HG02884 (cell line): ENCODE measurements at regions not wholly inside any gene's neighbourhood (a gene's known extent, or its start where the extent isn't known, plus 50 kb on each side); places are given as distances from the start of the nearest gene placed in this dataset.

Experiments
- ATAC-seq: cut with Tn5 transposase; IDR thresholded peaks from one replicate; pipeline ENCODE4 v1.9.1; 2021; ENCODE audit warnings: mild to moderate bottlenecking, moderate library complexity; ENCODE audit not compliant: unreplicated experiment

DNA sequence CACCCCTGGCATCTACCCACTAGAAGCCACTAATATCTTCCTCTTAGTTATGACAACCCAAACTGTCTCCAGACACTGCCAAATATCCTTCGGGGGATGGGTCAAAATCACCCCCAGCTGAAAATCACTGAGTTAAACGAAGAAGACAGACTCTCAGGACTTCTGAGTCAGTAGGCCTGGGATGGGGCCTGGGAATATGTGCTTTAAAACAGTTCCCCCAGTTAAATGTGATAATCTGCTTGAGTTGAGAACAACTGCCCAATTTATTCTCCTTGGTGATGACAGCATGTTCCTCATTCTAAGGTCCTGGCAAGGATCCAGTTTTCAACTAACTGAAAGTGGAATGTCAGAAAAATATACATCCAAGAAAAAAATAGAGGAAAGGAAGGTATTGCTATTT is 52.4 kb downstream of the CBLL2 start:
- ATAC-seq: no peak

- ATAC-seq: no peak
These were observed 57.1 kb downstream of the CBLL2 start for GRCh38 chrX:22329783-22330182.

DNA sequence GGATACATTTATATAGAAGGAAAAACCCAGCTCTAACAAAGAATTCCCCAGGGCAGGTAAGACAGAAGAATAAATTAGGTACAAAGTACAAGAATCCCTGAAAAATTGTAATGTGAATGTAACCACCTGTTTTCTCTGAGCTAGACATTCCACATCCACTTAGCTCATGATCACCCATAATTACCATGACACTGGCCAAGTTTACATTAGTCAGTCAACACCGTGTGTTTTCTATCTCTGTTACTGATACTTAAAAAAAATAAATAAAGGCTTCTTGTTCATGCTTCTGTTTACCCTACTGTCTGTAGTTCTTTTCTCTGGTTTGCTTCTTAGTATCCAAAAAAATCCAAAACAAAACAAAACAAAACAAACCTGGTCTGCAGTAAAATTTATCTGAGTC is 66.0 kb downstream of the CBLL2 start:
- ATAC-seq: no peak

DNA sequence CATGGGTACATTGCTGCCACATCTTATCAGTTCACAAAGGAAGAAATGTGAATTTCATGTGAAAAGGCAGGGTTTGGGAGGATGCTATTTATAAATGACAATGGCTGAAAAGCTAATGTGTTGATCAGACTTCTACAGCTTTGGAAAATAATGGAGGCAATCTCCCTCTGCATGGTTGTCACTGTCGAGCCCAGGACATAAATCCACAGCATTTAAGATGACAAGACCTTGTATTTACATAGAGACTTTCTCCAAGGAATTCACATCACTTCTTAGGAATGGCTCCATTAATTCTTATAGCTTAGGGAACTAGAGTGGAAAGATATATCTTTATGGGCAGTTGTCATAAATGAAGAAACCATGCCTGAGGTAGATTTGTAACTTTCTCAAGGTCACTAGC is 66.7 kb downstream of the CBLL2 start:
- ATAC-seq: no peak

DNA sequence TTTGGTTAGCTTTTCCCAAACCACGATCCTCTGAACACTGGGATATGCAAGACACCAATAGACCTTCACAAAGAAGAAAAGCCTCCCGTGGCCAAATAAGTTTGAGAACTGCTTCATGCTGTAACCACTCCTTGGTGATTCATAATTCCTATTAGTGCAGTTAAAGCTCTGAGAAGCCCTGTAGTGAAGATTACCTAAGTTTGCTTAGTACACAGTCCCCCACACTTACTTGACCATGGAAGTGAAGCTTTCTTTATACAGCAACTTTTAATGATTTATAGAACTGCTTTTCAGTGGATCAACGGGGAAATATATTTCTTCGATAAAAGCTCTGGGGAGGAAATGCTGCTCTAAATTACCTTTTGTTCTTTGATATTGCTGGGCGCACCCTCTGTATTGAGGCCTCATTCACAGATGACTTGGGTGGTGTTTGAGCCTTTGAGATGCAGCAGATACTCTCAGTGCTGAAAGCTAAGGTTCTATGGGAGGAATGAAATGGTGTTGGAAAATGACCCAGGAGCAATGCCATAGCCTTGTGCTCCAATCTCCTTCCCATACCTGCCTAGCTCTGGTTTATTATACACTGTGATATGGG is 67.4 kb downstream of the CBLL2 start:
- ATAC-seq: no peak

- ATAC-seq: no peak
These were observed 70.5 kb downstream of the CBLL2 start for GRCh38 chrX:22343192-22343591.

DNA sequence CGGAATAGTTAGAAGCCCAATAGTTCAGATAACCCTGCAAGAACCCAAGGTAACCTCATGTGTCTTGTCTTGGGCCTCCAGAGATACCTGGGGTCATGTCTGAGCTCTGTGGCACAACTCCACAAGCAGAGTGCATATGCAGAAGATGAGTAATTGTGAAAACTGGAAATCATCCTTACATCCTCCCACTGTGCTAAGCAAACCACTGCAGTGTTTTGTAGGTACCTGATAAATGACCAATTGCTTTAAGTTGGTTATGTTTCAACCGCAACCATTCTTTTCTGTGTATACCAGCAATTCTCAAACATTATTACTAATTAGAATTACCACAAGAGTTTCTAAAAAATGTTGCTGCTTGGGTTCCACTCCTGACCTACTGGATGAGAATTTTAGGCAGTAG is 73.2 kb downstream of the CBLL2 start:
- no peak for ATAC-seq

DNA sequence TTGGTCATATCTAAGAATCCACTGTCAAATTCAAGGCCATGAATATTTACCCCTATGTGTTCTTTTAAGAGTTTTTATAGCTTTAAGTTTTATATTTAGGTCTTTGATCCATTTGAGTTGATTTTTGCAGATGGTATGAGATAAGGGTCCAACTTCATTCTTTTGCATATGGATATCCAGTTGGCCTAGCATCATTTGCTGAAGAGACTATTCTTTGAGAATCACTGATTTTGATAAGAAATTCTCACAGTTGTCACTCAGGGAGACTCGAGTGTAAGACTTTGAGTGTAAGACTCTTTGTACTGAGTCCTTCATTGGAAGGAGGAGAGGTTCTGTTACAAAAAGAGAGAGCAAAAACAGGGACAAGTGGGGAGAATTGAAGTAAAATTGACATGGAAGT is 74.8 kb downstream of the CBLL2 start:
- no peak for ATAC-seq

GRCh38 chrX:22349116-22349515 is 76.4 kb downstream of the CBLL2 start:
- ATAC-seq: no peak

GRCh38 chrX:22351076-22351475 is 78.4 kb downstream of the CBLL2 start:
- no peak for ATAC-seq

DNA sequence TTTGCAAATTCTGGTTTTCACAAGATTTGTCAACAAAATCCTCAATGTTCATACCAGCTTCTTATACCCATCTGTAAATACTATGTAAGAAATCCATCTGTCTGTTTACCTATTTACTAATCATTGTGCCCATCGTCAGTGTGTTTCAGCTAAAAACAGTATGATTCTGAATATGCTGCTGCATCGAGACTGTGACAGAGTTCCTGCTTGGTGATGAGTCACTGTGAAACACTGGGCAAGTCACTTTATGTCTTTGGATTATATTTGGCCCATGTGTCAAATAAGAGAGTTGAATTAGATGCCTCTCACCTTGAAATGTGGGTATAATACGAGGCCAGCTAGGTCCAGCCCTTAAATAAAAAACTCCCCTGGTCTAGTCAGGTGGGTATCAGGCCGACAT is 79.3 kb downstream of the CBLL2 start:
- no peak for ATAC-seq

GRCh38 chrX:22357621-22358020 is 84.9 kb downstream of the CBLL2 start:
- ATAC-seq: no peak

DNA sequence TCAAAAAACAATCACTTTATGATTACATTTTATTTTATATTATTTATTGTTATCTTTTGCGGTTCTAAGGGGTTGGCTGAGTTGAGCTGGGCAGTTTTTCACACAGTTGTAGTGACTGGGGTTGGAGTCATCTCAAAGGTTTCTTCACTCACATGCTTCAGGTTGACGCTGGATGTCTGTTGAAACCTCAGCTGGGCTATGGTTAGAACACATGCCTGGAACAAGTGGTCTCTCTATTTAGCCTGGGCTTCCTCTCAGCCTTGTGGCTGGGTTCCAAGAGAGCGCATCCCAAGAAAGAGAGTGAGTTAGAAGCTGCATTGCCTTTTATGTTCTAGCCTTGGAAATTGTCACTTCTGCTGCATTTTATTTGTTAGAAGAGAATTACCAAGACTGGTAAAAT is 87.4 kb downstream of the CBLL2 start:
- ATAC-seq: no peak

GRCh38 chrX:22365460-22365859 is 92.7 kb downstream of the CBLL2 start:
- no peak for ATAC-seq

DNA sequence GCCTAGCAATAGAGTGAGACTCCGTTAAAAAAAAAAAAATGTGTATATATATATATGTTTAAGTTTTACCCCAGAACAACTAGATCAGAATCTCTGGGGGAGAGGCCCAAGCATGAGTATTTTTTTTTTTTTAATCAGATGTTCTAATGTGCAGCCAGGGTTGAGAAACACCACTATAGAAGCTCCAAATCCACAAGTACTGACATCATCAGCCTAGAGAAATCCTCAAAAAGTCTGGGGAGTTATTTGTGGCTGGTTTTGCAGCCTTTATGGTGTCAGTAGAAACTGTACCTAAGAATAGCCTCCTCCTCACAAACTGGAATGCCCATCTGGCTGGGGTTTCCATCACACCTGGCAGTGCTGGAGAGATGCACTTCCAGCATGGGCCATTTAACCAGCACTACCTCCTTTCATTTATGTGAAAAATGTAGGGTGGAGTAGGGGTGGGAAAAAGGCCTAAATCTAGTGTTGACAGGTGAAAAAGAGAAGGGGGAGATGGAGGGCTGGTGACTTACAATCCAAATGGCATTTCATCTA is 93.5 kb downstream of the CBLL2 start:
- no peak for ATAC-seq

DNA sequence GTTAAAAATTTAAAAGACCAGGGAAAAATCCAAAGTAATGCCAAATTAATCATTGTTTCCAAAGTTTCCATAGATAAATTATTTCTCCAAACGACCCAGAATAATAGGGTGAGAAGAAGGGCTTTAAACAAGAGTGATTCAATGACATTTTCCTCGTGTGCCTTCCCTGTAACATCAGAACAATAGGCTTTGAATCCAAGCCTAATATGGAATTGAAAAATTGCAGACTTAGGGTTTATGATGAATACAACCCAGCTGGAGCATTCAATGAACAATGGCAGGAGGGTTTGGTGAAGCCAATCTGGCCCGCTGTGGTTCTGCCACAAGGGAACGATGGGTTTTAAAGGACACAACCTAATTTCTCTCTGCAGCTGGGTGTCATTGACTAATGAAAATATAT is 94.2 kb downstream of the CBLL2 start:
- ATAC-seq: no peak

- no peak for ATAC-seq
These were observed 100.4 kb downstream of the CBLL2 start for GRCh38 chrX:22373094-22373493.

DNA sequence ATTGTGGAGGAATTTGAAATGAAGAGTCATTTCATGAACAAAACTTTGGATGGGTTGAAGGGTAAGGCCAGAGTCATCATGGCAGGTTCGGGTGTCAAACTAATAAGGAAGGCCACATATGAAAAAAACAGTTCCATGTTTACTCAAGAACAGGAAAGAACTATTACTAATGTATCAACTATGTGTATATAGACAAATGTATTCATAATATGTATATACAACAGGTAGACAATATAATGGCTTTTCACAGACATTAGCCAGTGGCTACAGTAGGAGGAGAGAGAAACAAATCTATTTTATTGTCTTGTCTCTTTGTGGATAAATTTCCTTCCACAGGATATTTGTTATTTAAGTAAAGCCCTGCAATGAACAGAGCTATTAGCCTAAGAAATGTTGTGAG is 101.1 kb downstream of the CBLL2 start:
- ATAC-seq: no peak

DNA sequence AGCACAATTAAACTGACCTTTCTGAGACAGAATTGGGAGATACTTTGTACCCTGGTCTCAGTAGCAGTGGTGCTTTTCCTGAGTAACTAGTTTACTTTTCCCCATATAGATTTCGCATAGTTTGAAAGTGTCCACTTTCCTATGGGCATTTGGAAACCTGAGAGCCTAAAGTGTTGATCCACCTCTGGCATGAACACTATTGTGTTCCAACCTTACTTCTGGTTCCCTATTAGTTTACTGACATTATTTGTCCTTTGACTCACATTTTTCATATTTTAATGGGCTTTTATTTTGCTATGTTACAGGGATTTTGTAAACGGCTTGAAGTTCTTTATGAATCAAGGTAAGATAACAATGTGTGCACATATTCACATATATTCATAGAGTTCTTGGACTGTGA is 103.7 kb downstream of the CBLL2 start:
- ATAC-seq: no peak

DNA sequence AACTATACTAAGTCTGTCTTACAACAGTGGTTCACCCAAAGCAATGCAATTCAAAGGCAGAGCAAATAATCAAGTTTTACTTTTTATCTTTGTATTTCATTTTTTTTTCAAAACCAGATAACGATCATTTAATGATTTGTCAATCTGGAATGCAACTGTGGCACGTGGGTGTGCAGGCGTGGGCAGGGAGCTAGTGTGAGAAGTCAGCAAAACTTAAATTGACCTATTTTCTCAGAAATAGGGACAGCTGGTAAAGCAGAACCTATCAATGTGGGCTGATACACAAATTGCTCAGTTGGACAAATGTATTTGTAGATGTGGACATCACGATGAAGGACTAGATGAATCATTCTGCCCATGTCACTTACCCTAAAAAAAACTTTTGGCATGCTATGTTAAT is 105.6 kb downstream of the CBLL2 start:
- no peak for ATAC-seq

DNA sequence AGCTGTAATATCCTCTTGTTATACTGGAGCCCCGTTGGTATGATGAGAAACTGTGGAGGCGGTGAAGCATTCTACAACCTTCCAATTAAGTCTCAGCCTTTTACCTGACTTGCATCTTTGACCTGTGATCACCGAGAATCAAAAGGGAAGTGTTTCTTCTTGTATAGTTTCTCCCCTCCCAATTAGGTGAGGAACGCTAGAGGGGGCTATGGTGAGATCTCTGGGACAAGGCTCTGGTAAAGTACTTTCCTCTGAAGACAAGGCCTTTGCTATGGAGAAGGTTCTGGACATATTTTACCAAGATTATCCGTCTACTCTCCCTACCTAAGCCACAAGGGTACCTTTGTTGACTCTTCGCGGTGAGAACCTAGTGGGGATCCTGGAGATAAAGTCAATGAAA is 111.3 kb downstream of the CBLL2 start:
- ATAC-seq: no peak

DNA sequence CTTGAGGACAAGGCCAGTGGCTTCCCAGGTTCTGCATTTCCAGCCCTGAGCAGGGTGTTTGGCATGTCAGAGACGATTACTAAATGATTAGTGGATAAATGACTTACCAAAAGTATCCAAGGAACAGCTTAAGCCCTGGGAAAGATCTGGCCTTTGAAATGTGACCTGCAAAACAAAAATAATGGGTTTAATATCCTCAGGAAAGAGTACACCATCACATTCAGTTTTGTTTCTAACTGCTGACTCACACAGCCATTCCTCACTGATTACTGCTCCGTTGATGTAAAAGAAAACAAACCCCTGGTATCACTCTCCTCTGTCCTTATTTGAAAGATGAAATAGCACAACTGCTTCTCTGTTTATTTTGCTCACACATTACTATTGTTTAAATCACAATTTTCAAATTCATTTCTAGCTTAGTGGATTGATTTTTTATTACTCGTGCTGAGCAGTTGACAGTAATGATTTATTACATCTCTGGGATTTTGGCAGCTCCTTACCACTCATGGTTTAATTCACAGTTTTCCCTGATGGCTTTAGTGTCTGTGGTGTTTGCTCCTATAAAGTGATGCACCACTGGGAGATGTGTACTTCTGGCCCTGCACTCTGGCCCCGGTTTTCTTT is 117.0 kb downstream of the CBLL2 start:
- no peak for ATAC-seq
